Ishikawa (cell line): ENCODE measurements at regions not wholly inside any gene's neighbourhood (a gene's known extent, or its start where the extent isn't known, plus 50 kb on each side); places are given as distances from the start of the nearest gene placed in this dataset.

Experiments
- CEBPB ChIP-seq: IDR thresholded peaks from 2 replicates; pipeline ENCODE4 v1.6.1; 2012
- CREB1 ChIP-seq: IDR thresholded peaks from 2 replicates; pipeline ENCODE4 v1.6.1; 2012; ENCODE audit warnings: low read depth
- EGR1 ChIP-seq: IDR thresholded peaks from 2 replicates; pipeline ENCODE4 v1.6.1; 2012
- EP300 ChIP-seq: IDR thresholded peaks from 2 replicates; pipeline ENCODE4 v1.6.1; 2012; ENCODE audit warnings: borderline replicate concordance
- FOXM1 ChIP-seq: IDR thresholded peaks from 2 replicates; pipeline ENCODE4 v1.6.1; 2012; ENCODE audit warnings: low read depth, borderline replicate concordance
- MAX ChIP-seq: IDR thresholded peaks from 2 replicates; pipeline ENCODE4 v1.6.1; 2012
- NFIC ChIP-seq: IDR thresholded peaks from 2 replicates; pipeline ENCODE4 v1.6.1; 2012
- RAD21 ChIP-seq: IDR thresholded peaks from 2 replicates; pipeline ENCODE4 v1.6.1; 2012; ENCODE audit warnings: low read depth
- REST ChIP-seq: IDR thresholded peaks from 2 replicates; pipeline ENCODE4 v1.6.1; 2012; ENCODE audit warnings: low read depth, mild to moderate bottlenecking
- TAF1 ChIP-seq: IDR thresholded peaks from 2 replicates; pipeline ENCODE4 v1.6.1; 2012; ENCODE audit warnings: low read depth, mild to moderate bottlenecking
- TCF12 ChIP-seq: IDR thresholded peaks from 2 replicates; pipeline ENCODE4 v1.6.1; 2012; ENCODE audit warnings: low read depth
- TEAD4 ChIP-seq: IDR thresholded peaks from 2 replicates; pipeline ENCODE4 v1.6.1; 2012
- USF1 ChIP-seq: IDR thresholded peaks from 2 replicates; pipeline ENCODE4 v1.6.1; 2012
- YY1 ChIP-seq: IDR thresholded peaks from 2 replicates; pipeline ENCODE4 v1.6.1; 2012; ENCODE audit warnings: low read depth
- ZBTB7A ChIP-seq: IDR thresholded peaks from 2 replicates; pipeline ENCODE4 v1.6.1; 2012; ENCODE audit warnings: low read depth

- TF ChIP-seq TEAD4 (no peak), EGR1 (no peak), YY1 (no peak), FOXM1 (no peak), EP300 (no peak), TAF1 (no peak), CEBPB (no peak), USF1 (no peak), RAD21 (no peak), CREB1 (no peak), REST (no peak), MAX (no peak), TCF12 (no peak), NFIC (no peak), ZBTB7A (no peak)
Observed at GRCh38 chr6:100944644-100945043, 63.5 kb upstream of the ASCC3 start.

- TF ChIP-seq MAX (no peak), TAF1 (no peak), REST (no peak), CEBPB (no peak)
Observed at GRCh38 chr6:100946021-100946540, 65.0 kb upstream of the ASCC3 start.

- no peak for TF ChIP-seq EP300
- TF ChIP-seq ZBTB7A: no peak
- TF ChIP-seq MAX: no peak
- no peak for TF ChIP-seq USF1
- TF ChIP-seq RAD21: no peak
- TF ChIP-seq EGR1: no peak
- TF ChIP-seq CEBPB: no peak
- TF ChIP-seq FOXM1: no peak
- TF ChIP-seq REST: no peak
- TF ChIP-seq TCF12: no peak
- TF ChIP-seq NFIC: no peak
- TF ChIP-seq CREB1: no peak
- no peak for TF ChIP-seq YY1
Observed at GRCh38 chr6:100946711-100947110, 65.6 kb upstream of the ASCC3 start.

GRCh38 chr6:100948381-100949133 is 67.4 kb upstream of the ASCC3 start:
- TF ChIP-seq CREB1 (no peak), MAX (no peak), TEAD4 (no peak), FOXM1 (no peak), YY1 (no peak), USF1 (no peak), REST (no peak), RAD21 (no peak), EGR1 (no peak), ZBTB7A (no peak), TAF1 (no peak), TCF12 (no peak), CEBPB (no peak), EP300 (no peak)
